ENCODE measurements at regions not wholly inside any gene's neighbourhood (a gene's known extent, or its start where the extent isn't known, plus 50 kb on each side); places are given as distances from the start of the nearest gene placed in this dataset.
"Not testable (repeated sequence)": the region's sequence is repeated elsewhere in the genome, so short reads cannot be mapped to it uniquely, and the experiment has no call there.

GRCh38 chr4:74505355-74505978 is 60.5 kb downstream of the AREG start:
- peak; percentile 48 for DNase-seq (ENCODE audit: low read depth, low spot score)

- not testable (repeated sequence) for DNase-seq (ENCODE audit: low read depth, low spot score)
Observed at GRCh38 chr4:74509363-74509762, 64.4 kb downstream of the AREG start.

- DNase-seq (ENCODE audit: low read depth, low spot score), result no peak
Observed at GRCh38 chr4:74516303-74516702, 71.4 kb downstream of the AREG start.

DNA sequence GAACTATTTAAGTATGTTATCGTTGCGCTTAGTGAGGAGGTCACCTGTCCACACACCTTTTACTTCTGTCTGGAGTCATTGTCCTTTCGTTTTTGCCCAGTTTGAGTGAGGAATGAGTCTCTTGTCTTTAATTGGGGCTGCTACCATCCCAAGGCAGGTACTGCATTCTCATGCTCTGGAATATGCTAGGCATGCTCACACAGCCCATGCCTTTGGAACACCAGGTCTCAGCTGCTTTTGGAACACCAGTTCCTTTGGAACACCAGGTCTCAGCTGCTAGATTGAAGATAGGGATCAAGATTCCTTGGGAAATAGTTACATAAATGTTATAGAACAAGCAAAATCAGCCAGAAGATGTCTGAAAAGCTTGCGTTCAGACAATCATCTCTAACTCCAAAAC is 73.1 kb downstream of the AREG start:
- no peak for DNase-seq (ENCODE audit: low read depth, low spot score)

DNA sequence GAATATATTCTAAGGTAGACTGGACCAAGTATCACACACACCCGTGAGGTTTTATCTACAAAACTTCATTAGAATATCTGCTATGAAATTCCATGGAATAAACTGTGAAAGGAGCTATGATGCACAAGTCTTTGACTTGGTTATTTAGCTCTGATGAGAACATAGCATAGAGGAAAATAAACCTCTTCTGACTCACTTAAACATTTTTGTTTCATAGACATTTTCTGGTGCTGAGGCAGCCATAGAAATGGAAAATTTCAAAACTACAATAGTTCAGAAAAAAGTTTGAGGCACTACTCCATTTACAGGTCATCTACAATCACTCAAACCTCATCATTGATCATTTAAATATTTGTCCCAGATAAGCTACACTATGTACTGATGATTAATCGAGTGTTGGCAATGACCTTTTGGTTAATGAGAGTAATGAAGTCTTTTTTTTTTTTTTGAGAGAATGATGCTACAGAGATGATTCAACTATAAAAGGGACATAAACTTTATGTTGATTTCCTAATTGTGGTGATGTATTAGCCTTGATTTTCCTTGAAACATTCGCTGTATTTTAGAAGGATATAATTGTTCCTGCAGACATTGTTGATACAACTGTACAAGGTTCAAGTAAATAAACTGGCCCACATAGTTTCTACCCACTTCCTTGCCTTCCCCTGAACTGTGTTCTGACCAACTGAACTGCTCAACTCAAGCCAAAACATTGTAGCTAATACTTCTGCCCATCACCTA is 77.5 kb downstream of the AREG start:
- no peak for DNase-seq (ENCODE audit: low read depth, low spot score)

DNA sequence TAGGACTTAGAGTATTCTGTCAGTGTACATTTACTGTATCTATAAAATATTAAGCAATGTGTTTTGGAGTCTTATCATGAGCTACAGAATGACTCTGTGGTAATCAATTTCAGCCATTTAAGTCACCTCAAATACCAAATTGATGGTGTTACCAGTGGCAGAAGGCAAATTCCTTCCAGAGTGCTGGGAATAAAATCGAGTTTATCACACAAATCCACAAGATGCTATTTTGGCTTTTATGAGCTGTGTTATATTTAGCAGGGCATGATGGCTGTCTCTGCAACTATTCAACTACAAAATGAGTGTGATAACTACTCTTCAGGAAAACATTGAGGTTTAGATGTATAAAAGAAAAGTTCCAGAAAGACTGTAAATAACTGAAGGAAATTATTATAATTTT is 78.2 kb downstream of the AREG start:
- no peak for DNase-seq (ENCODE audit: low read depth, low spot score)

- DNase-seq (ENCODE audit: low read depth, low spot score), result no peak
Observed at GRCh38 chr4:74524985-74525384, 80.0 kb downstream of the AREG start.

DNA sequence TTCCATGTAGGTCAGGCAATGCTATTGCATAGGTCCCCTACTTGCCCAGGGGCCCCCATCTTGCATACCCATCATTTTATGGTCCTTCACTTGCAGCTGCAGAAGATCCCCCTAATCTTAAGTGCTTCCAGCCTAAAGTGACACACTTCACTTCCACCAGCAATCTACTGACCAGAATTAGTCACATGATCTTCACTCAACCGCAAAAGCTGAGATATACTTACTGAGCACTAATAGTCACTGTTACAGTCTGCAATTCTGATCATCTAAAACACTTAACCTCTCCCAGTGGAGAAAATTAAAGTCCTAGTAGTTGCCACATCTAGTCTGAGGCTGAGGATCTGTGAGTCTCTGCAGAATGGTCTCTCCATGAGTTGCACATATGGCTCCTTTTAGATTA is 82.1 kb downstream of the AREG start:
- no peak for DNase-seq (ENCODE audit: low read depth, low spot score)

GRCh38 chr4:74528178-74528577 is 83.2 kb downstream of the AREG start:
- no peak for DNase-seq (ENCODE audit: low read depth, low spot score)

DNA sequence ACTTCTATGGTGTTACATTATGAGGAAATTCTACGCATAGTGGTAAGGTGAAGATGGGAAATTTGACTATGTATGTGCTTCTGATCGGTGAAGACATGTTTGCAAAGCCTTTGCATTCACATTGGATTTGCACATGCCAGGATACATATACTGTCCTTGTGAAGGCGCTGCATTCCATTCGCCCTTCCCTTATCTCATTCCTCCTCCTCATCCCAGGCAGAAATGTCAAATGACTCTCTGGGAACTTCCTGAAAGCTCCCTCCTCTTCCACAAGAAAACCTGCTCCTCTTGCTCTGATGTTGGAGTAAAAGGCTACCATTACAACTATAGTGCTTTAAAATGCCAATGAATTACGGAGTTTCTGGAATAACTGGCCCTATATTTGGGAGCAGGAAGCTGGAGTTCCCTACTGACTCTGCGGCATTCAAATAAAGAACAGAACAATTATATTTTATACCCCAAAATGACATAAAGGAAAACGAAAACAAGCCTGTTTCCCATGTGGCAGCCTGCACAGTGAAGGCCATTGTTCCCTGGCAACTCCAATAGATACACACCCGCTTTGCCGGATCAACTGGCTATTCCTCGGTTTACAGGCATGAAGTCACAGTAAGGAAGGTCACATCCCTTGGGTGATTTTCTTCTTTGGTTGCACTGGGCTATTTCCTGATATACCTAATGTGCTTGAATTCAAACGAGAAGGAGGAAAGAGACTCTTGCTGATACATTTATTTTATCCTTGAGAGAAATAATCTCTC is 84.5 kb downstream of the AREG start:
- DNase-seq (ENCODE audit: low read depth, low spot score), result no peak

- DNase-seq (ENCODE audit: low read depth, low spot score), result peak; percentile 44
Observed at GRCh38 chr4:74531963-74532794, 87.2 kb downstream of the AREG start.

DNA sequence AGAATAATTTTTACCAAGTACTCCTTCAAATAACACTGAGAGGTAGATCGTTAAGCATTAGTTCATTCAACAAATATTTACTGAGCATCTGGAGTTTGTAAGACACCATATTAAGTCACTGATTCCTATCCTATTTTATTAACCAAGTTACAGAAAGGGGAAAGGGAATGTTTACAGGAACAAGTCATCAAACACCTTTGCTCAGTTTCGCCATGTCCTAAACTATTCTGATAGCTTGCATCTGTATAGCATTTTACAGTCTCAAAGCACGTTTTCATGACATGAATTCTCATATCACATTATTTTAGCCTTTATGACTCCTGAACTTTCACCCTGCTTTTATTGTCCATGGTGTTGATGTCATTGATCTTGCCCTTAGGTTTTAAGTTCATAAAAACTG is 89.2 kb downstream of the AREG start:
- DNase-seq (ENCODE audit: low read depth, low spot score), result no peak

DNA sequence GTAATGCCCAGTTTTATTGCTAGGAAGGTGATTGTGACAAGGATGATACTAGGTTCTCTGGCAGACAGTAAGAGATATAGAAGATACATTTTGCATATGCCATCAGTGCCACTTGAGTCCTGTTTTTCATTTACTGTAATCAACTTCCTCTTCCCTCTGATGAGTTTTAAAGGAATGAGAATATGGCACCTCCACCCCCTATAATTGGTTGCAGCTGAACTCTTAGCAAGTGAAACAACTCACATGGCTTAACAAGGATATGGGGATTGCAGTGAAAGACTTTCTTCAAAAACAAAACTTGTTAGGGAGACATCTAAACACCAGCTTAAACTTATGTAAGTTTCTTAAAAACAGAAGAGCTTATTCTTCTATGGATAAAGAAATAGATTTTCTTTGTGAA is 90.0 kb downstream of the AREG start:
- no peak for DNase-seq (ENCODE audit: low read depth, low spot score)

GRCh38 chr4:74535512-74535911 is 90.6 kb downstream of the AREG start:
- no peak for DNase-seq (ENCODE audit: low read depth, low spot score)

- DNase-seq (ENCODE audit: low read depth, low spot score), result no peak
Observed at GRCh38 chr4:74536557-74536956, 91.6 kb downstream of the AREG start.

DNA sequence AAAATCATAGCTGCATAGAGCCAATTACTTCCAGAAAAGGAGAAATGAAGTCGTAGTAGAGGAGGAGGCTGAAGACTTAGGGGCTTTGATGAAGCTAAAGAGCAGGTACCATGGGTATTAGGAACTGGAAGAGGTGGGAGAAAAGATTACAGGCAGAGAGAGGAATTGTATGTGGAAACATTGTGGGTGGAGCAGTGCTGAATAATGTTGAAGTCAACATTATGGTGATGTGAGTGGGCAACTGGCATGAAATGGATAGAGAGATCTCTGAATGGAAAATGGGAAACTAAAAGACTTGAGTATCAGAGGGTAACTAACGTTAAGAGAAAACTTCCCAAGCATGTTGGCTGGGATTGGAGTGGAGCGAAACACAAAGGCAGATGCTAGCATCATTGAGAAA is 92.5 kb downstream of the AREG start:
- no peak for DNase-seq (ENCODE audit: low read depth, low spot score)

GRCh38 chr4:74539044-74539790 is 94.3 kb downstream of the AREG start:
- no peak for DNase-seq (ENCODE audit: low read depth, low spot score)

- no peak for DNase-seq (ENCODE audit: low read depth, low spot score)
Observed at GRCh38 chr4:74540193-74540592, 95.3 kb downstream of the AREG start.

- DNase-seq (ENCODE audit: low read depth, low spot score), result no peak
Observed at GRCh38 chr4:74541667-74542066, 96.7 kb downstream of the AREG start.

DNA sequence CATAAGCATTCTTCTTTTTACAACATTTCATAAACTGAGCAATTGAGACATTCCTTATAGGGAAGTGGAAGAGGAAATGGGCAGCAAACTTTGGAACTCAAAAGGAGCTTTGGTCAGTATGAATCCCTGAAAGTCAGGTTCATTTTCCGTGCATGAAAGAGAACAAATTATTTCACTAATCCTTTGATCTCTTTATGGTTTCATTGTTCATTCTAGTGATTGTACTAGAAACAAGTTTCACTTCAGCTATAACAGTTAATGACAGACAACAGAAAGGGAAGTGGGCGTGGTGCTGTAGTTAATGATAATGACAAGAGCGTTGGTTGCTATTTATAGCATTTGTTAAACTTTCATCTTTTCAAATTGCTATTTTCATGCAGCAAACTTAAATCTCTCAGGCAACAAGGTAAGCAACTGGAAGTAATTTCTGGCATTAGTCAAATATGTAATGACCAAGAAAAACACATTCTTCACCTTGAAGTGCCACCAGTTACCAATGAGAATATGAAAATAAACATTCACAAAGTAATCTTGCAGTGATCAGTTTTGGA is 98.4 kb downstream of the AREG start:
- DNase-seq (ENCODE audit: low read depth, low spot score), result no peak

GRCh38 chr4:74543983-74544382 is 99.0 kb downstream of the AREG start:
- DNase-seq (ENCODE audit: low read depth, low spot score), result no peak

Data from brain pericyte (primary cell).